HEK293T (cell line): ENCODE measurements at regions not wholly inside any gene's neighbourhood (a gene's known extent, or its start where the extent isn't known, plus 50 kb on each side); places are given as distances from the start of the nearest gene placed in this dataset.
A peak's percentile ranks its signal among the peaks of the same experiment; 100 is the strongest.

Experiments
- CTCF ChIA-PET: fragments of 350-600 bp; formaldehyde crosslinking; extraction: SDS; loops from one replicate; lab custom pipeline; 2021; ENCODE audit warnings: antibody characterized with exemption, inconsistent platforms; lab: Yijun Ruan, JAX
- POLR2A ChIA-PET: fragments of 350-600 bp; formaldehyde crosslinking; extraction: SDS; loops from one replicate; lab custom pipeline; 2020; ENCODE audit warnings: antibody characterized with exemption, inconsistent platforms; lab: Yijun Ruan, JAX
- DNase-seq: peaks from one replicate; pipeline ENCODE4 v3.0.0; 2012; ENCODE audit warnings: mixed read lengths; ENCODE audit errors: extremely low spot score
- ARNT ChIP-seq: fragments of 450-650 bp; IDR thresholded peaks from 2 replicates; pipeline ENCODE4 v1.6.1; 2017; ENCODE audit warnings: mild to moderate bottlenecking
- BHLHE40 ChIP-seq: fragments of 450-650 bp; IDR thresholded peaks from 2 replicates; pipeline ENCODE4 v1.6.1; 2016; ENCODE audit warnings: mild to moderate bottlenecking, moderate library complexity, borderline replicate concordance
- CTBP1 ChIP-seq: fragments of 450-650 bp; IDR thresholded peaks from 2 replicates; pipeline ENCODE4 v1.6.1; 2016; ENCODE audit warnings: borderline replicate concordance
- ELF4 ChIP-seq: fragments of 450-650 bp; IDR thresholded peaks from 2 replicates; pipeline ENCODE4 v1.6.1; 2017; ENCODE audit warnings: antibody characterized with exemption
- FOXA1 ChIP-seq: fragments of 450-650 bp; IDR thresholded peaks from 2 replicates; pipeline ENCODE4 v1.6.1; 2016; ENCODE audit warnings: mild to moderate bottlenecking
- FOXK2 ChIP-seq: fragments of 450-650 bp; IDR thresholded peaks from 2 replicates; pipeline ENCODE4 v1.6.1; 2016; ENCODE audit warnings: mild to moderate bottlenecking
- FOXM1 ChIP-seq: fragments of 450-650 bp; IDR thresholded peaks from 2 replicates; pipeline ENCODE4 v1.6.1; 2017; ENCODE audit warnings: mild to moderate bottlenecking, borderline replicate concordance
- HDGF ChIP-seq: fragments of 450-650 bp; IDR thresholded peaks from 2 replicates; pipeline ENCODE4 v1.6.1; 2017; ENCODE audit warnings: antibody characterized with exemption, borderline replicate concordance
- L3MBTL2 ChIP-seq: fragments of 450-650 bp; conservative IDR thresholded peaks from 2 replicates; pipeline ENCODE4 v1.6.1; 2016; ENCODE audit warnings: mild to moderate bottlenecking
- LEF1 ChIP-seq: fragments of 450-650 bp; IDR thresholded peaks from 2 replicates; pipeline ENCODE4 v1.6.1; 2017; ENCODE audit warnings: mild to moderate bottlenecking, borderline replicate concordance
- NFRKB ChIP-seq: fragments of 450-650 bp; IDR thresholded peaks from 2 replicates; pipeline ENCODE4 v1.6.1; 2016; ENCODE audit warnings: mild to moderate bottlenecking, moderate library complexity
- SP1 ChIP-seq: fragments of 450-650 bp; IDR thresholded peaks from 2 replicates; pipeline ENCODE4 v1.6.1; 2017
- SUZ12 ChIP-seq: fragments of 450-650 bp; IDR thresholded peaks from 2 replicates; pipeline ENCODE4 v1.6.1; 2016; ENCODE audit warnings: mild to moderate bottlenecking
- TARDBP ChIP-seq: fragments of 450-650 bp; IDR thresholded peaks from 2 replicates; pipeline ENCODE4 v1.6.1; 2016
- ZNF384 ChIP-seq: fragments of 450-650 bp; IDR thresholded peaks from 2 replicates; pipeline ENCODE4 v1.6.1; 2016
- TF ChIP-seq, protein P1 (sequence below): fragments of 450-650 bp; IDR thresholded peaks from 2 replicates; pipeline ENCODE4 v1.6.1; 2016

DNA sequence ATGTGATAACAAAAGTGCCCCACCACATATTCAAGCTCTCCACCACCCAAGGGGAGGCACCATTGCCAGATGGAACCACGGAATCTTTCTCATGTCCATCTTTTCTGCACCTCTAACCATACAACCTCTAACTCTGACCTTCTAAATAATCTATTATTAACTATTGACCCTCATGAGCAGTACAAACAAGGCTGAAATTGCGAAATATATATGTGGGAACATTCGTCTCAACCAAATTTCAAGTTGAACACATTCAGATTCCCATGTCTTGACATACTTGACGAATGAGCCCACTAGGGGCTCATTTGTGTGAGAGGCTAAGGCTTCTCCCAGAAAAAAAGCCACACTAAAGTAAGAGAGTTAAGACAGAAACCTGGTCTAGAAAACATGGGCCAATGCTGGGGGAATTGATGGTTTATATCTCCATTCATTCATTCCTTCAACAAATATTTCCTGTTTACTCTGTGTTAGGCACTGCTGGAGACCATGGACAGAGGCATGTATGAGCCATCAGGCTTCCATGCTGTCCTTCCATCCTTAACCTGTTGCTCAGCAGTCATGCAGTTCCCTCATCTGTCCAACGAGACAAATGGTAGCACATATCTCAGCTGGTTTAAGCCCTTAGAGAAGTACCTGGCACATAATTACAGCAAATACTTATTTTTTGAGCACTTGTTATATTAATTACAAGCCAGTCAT, 130.4 kb downstream of the ESM1 start:
- POLR2A ChIA-PET = no interaction called here
- no peak for DNase-seq
- TF ChIP-seq FOXA1 = no peak
- TF ChIP-seq NFRKB = no peak
- TF ChIP-seq CTBP1 = no peak
- no peak for TF ChIP-seq FOXM1
- TF ChIP-seq TARDBP = no peak
- no peak for TF ChIP-seq ARNT
- TF ChIP-seq, protein P1, sequence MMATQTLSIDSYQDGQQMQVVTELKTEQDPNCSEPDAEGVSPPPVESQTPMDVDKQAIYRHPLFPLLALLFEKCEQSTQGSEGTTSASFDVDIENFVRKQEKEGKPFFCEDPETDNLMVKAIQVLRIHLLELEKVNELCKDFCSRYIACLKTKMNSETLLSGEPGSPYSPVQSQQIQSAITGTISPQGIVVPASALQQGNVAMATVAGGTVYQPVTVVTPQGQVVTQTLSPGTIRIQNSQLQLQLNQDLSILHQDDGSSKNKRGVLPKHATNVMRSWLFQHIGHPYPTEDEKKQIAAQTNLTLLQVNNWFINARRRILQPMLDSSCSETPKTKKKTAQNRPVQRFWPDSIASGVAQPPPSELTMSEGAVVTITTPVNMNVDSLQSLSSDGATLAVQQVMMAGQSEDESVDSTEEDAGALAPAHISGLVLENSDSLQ = no peak
- no peak for TF ChIP-seq BHLHE40
- no peak for TF ChIP-seq ELF4
- TF ChIP-seq ZNF384 = no peak
- TF ChIP-seq FOXK2 = no peak
- TF ChIP-seq SP1 = no peak
- no peak for TF ChIP-seq HDGF
- TF ChIP-seq L3MBTL2 = no peak
- CTCF ChIA-PET = interaction anchor here (0.6 kb wide), 1 partner anchor 551 kb away, joined by 3 read pairs; no protein-coding TSS in a partner anchor

DNA sequence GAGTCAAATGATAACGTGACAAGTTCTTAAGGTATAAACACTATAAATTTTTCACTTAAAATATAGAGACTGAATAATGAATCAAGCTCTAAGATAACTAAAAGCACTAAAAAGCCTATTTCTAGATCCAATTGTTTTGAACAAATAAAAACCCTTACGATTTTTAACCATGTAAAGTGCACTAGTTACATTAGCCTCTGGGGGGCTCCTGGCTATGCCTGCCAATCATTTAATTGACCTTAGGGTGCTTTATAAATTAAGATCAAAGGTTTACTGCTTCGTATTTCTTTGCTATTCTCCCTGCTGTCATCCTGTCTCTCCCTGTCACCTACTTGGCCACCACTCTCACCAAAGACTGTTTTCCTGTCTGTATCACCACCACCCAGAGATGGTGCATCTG, 133.4 kb downstream of the ESM1 start:
- POLR2A ChIA-PET = no interaction called here
- CTCF ChIA-PET = interaction anchor here (0.7 to 0.9 kb wide), 2 partner anchors 327 to 734 kb away, joined by 3 read pairs; no protein-coding TSS in a partner anchor
- DNase-seq = no peak
- TF ChIP-seq, protein P1 = peak; percentile 74
- no peak for TF ChIP-seq ARNT

DNA sequence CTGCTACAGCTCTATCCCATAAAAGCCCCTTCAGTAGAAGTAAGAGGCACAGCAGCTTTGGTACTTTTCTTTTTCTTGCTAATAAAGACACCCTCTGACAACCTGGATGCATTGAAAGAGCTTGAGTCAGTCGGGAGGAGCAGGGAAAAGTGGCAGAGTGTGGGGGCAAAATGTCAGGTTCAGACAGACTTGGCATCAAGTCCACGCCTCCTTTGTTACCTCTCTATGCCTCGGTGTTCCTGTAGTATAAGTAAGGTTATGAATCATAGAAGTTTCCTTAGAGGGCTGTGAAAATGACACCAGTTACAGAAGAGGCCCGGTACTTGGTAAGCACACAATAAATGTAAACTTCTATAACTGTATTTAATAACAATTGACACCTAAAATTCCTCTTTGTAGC, 133.9 kb downstream of the ESM1 start:
- POLR2A ChIA-PET = no interaction called here
- CTCF ChIA-PET = interaction anchor here (0.9 kb wide), 1 partner anchor 326 kb away, joined by 3 read pairs; no protein-coding TSS in a partner anchor
- no peak for TF ChIP-seq ZNF384
- TF ChIP-seq ARNT = no peak
- TF ChIP-seq FOXM1 = no peak
- no peak for TF ChIP-seq CTBP1
- TF ChIP-seq, protein P1 = no peak
- no peak for TF ChIP-seq HDGF
- TF ChIP-seq SUZ12 = no peak
- TF ChIP-seq ELF4 = no peak
- TF ChIP-seq NFRKB = no peak
- TF ChIP-seq L3MBTL2 = no peak
- no peak for TF ChIP-seq BHLHE40
- no peak for TF ChIP-seq TARDBP
- no peak for TF ChIP-seq LEF1
- TF ChIP-seq FOXA1 = no peak
- TF ChIP-seq FOXK2 = no peak
- no peak for TF ChIP-seq SP1
- no peak for DNase-seq

DNA sequence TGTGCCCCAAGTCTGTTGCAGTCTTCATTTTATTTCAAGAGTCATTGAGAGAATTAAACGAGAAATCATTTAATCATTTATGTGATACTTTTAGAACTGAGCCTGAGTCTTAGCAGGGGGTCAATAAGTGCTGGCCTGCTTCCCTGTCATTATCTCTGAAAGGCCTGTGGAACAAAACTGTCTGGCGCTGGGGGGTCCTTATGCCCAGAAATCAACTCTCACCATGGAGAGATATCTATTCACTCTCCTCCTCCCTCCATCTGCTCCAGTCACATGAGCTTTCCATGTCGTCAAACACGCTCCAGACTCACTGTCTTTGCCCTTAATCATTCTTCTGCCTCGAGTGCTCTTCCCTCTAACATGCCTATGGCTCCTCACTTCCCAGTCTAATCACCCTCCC, 136.8 kb downstream of the ESM1 start:
- TF ChIP-seq CTBP1 = no peak
- no peak for DNase-seq
- POLR2A ChIA-PET = no interaction called here
- CTCF ChIA-PET = interaction anchor here (2.2 kb wide), 1 partner anchor 331 kb away, joined by 8 read pairs; the partner anchor contains the start of gene SNX18

DNA sequence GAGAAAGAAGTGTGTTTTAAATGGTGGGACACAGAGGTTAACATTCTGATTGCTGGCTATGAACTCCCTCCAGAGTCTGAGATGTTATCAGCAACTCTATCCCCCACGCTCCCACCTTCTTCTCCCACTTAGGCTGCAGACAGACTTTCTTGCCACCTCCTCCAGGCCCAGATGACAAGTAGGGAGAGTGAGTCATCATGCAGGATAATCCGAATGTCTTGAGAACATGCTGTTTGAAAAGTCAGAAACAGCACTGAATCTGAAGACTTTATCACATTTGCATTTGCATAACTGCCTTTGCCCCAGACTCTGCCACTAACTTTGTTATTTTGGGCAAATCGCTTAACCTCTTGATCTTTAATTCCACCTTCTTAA, 139.8 kb downstream of the ESM1 start:
- CTCF ChIA-PET = interaction anchor here (0.7 to 2.4 kb wide), 8 partner anchors 11 to 404 kb away, joined by 3 to 23 read pairs (median 3); partner anchors contain the start of genes GPX8 and SNX18
- TF ChIP-seq FOXA1 (no peak), FOXM1 (no peak), ELF4 (no peak), TARDBP (no peak), CTBP1 (no peak), SP1 (no peak), NFRKB (no peak), BHLHE40 (no peak), SUZ12 (no peak), HDGF (no peak), FOXK2 (no peak), L3MBTL2 (no peak), ARNT (no peak), ZNF384 (no peak), LEF1 (no peak)
- TF ChIP-seq, protein P1 = no peak
- POLR2A ChIA-PET = no interaction called here
- DNase-seq = no peak

DNA sequence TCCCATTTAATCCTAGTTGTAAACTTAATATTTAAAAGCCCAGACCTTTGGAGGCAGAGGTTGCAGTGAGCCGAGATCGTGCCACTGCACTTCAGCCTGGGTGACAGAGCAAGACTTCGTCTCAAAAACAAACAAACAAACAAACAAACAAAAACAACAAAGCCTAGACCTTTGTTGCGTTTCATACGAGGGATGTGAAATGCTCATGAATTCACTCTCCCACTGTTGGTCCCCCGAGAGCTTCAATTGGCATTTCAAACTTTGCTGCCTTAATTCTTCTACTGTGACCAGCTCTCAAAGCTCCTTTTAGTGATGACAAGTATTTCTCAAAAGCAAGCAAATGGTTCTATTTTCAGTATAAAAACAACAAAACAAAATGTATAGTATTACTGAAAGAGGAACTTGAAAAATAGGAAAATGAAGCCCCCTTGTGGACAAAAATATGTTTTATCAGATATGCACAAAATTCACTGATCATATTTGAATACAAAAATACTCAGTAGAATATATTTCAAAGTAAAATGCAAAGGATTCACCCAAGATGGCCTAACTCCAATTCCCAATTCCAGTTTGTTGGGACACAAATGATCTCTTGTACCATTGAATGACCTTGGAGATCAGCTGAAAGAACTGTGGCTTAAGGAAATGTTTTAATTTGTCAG, 140.4 kb downstream of the ESM1 start:
- POLR2A ChIA-PET = interaction anchor here (1.0 to 1.5 kb wide), 2 partner anchors 327 to 328 kb away, joined by 3 to 4 read pairs; partner anchors contain the start of gene SNX18
- no peak for DNase-seq
- TF ChIP-seq ELF4 (no peak), FOXK2 (no peak), NFRKB (no peak), TARDBP (no peak), ZNF384 (no peak), ARNT (no peak)
- CTCF ChIA-PET = interaction anchor here (0.6 to 2.4 kb wide), 10 partner anchors 11 to 403 kb away, joined by 3 to 23 read pairs (median 3); partner anchors contain the start of genes GPX8 and SNX18
